IMR-90 (cell line): ENCODE measurements at regions not wholly inside any gene's neighbourhood (a gene's known extent, or its start where the extent isn't known, plus 50 kb on each side); places are given as distances from the start of the nearest gene placed in this dataset.

Source experiments
- ATAC-seq: fragments of 200-7000 bp; cut with Tn5 transposase; 2 replicates; pipeline ENCODE4 v1.9.1; 2020; ENCODE audit warnings: low read depth, mild to moderate bottlenecking, moderate library complexity
- BruUV-seq: library from RNA; stranded (reverse); fragments of 400-500 nt; replicated peaks from 2 replicates; lab custom pipeline; 2021; lab: Mats Ljungman, UMichigan
- CTCF ChIA-PET: fragments of 300-600 bp; formaldehyde crosslinking; extraction: SDS; loops from one replicate; lab custom pipeline; 2021; ENCODE audit warnings: antibody characterized with exemption; lab: Yijun Ruan, JAX
- POLR2A ChIA-PET: fragments of 300-600 bp; sonication (Branson Sonifier 250); formaldehyde crosslinking; loops from one replicate; lab custom pipeline; 2022; ENCODE audit warnings: antibody characterized with exemption; ENCODE audit not compliant: unreplicated experiment; lab: Charles Lee
- DNase-seq: peaks from one replicate; pipeline ENCODE4 v3.0.0; 2013
- H2AFZ ChIP-seq: replicated peaks from 2 replicates; pipeline ENCODE3; 2013; ENCODE audit warnings: low read length, mild to moderate bottlenecking; ENCODE audit not compliant: poor library complexity
- H2AK5ac ChIP-seq: 2 replicates; pipeline ENCODE4 v1.6.1; 2013; ENCODE audit warnings: low read depth, low read length, inconsistent platforms
- H2AK9ac ChIP-seq: replicated peaks from 2 replicates; pipeline ENCODE3; 2013; ENCODE audit warnings: mild to moderate bottlenecking, low read depth, low read length, moderate library complexity; ENCODE audit not compliant: poor library complexity
- H2BK120ac ChIP-seq: 2 replicates; pipeline ENCODE4 v1.6.1; 2013; ENCODE audit warnings: low read depth, low read length, inconsistent platforms
- H2BK15ac ChIP-seq: 3 replicates; pipeline ENCODE4 v1.6.1; 2013; ENCODE audit warnings: low read depth, low read length, inconsistent platforms
- H2BK20ac ChIP-seq: 2 replicates; pipeline ENCODE4 v1.6.1; 2013; ENCODE audit warnings: low read depth, mild to moderate bottlenecking, inconsistent platforms, low read length, moderate library complexity
- H2BK5ac ChIP-seq: 2 replicates; pipeline ENCODE4 v1.6.1; 2013; ENCODE audit warnings: mild to moderate bottlenecking, low read depth, low read length, inconsistent platforms; ENCODE audit not compliant: poor library complexity, severe bottlenecking
- H3K14ac ChIP-seq: replicated peaks from 2 replicates; pipeline ENCODE4 v1.6.1; 2013; ENCODE audit warnings: low read depth, low read length, inconsistent platforms
- H3K18ac ChIP-seq: 2 replicates; pipeline ENCODE4 v1.6.1; 2013; ENCODE audit warnings: low read depth, low read length, control low read depth
- H3K23ac ChIP-seq: 2 replicates; pipeline ENCODE4 v1.6.1; 2013; ENCODE audit warnings: low read depth, low read length, inconsistent platforms
- H3K27ac ChIP-seq: 2 replicates; pipeline ENCODE4 v1.5.1; 2013; ENCODE audit warnings: mild to moderate bottlenecking, control low read depth, low read length; ENCODE audit not compliant: insufficient read depth
- H3K27me3 ChIP-seq: 2 replicates; pipeline ENCODE4 v1.6.1; 2013; ENCODE audit warnings: low read length; ENCODE audit not compliant: control insufficient read depth, insufficient read depth
- H3K36me3 ChIP-seq: 2 replicates; pipeline ENCODE4 v1.6.1; 2013; ENCODE audit warnings: low read length, mixed read lengths; ENCODE audit not compliant: control insufficient read depth, insufficient read depth
- H3K4ac ChIP-seq: 2 replicates; pipeline ENCODE4 v1.6.1; 2013; ENCODE audit warnings: low read depth, low read length, inconsistent platforms
- H3K4me1 ChIP-seq: 2 replicates; pipeline ENCODE4 v1.6.1; 2013; ENCODE audit warnings: low read length, mixed read lengths; ENCODE audit not compliant: control insufficient read depth, insufficient read depth
- H3K4me2 ChIP-seq: 2 replicates; pipeline ENCODE4 v1.6.1; 2013; ENCODE audit warnings: low read depth, mild to moderate bottlenecking, control low read depth, low read length, moderate library complexity
- H3K4me3 ChIP-seq: 2 replicates; pipeline ENCODE4 v1.5.1; 2013; ENCODE audit warnings: low read depth, mild to moderate bottlenecking, control low read depth, low read length, moderate library complexity; ENCODE audit not compliant: insufficient read depth
- H3K56ac ChIP-seq: 2 replicates; pipeline ENCODE4 v1.6.1; 2013; ENCODE audit warnings: low read length, inconsistent platforms; ENCODE audit not compliant: insufficient read depth; ENCODE audit errors: extremely low read depth
- H3K79me1 ChIP-seq, 2 experiments: 2 replicates each; pipeline ENCODE4 v1.6.1; 2013; ENCODE audit warnings: low read length in 2 of 2, inconsistent platforms in 1 of 2, low read depth in 1 of 2
- H3K9ac ChIP-seq: 2 replicates; pipeline ENCODE4 v1.6.1; 2013; ENCODE audit warnings: low read depth, low read length, control low read depth
- H3K9me1 ChIP-seq: 2 replicates; pipeline ENCODE4 v1.6.1; 2013; ENCODE audit warnings: low read length, inconsistent platforms; ENCODE audit not compliant: insufficient read depth
- H3K9me3 ChIP-seq: 2 replicates; pipeline ENCODE4 v1.6.1; 2013; ENCODE audit warnings: low read length; ENCODE audit not compliant: control insufficient read depth, insufficient read depth
- H4K20me1 ChIP-seq: 2 replicates; pipeline ENCODE4 v1.6.1; 2013; ENCODE audit warnings: low read length, inconsistent platforms; ENCODE audit not compliant: insufficient read depth
- H4K5ac ChIP-seq: 2 replicates; pipeline ENCODE4 v1.6.1; 2013; ENCODE audit warnings: mild to moderate bottlenecking, low read depth, low read length, control low read depth
- H4K8ac ChIP-seq, 2 experiments: 2 replicates each; pipeline ENCODE4 v1.6.1; 2013; ENCODE audit warnings: low read depth in 2 of 2, low read length in 2 of 2, control low read depth in 1 of 2, inconsistent platforms in 1 of 2
- H4K91ac ChIP-seq: 2 replicates; pipeline ENCODE4 v1.6.1; 2013; ENCODE audit warnings: low read depth, low read length, inconsistent platforms; ENCODE audit not compliant: insufficient read depth
- BHLHE40 ChIP-seq: fragments of 150-350 bp; IDR thresholded peaks from 2 replicates; pipeline ENCODE4 v1.6.1; 2016; ENCODE audit warnings: mild to moderate bottlenecking, low read depth, low read length
- CEBPB ChIP-seq: IDR thresholded peaks from 2 replicates; pipeline ENCODE4 v1.6.1; 2012; ENCODE audit warnings: low read depth, low read length, improper control_type of control experiment
- CHD1 ChIP-seq: IDR thresholded peaks from 2 replicates; pipeline ENCODE4 v1.6.1; 2012; ENCODE audit warnings: low read depth, low read length, improper control_type of control experiment
- ELK1 ChIP-seq: fragments of 150-350 bp; IDR thresholded peaks from 2 replicates; pipeline ENCODE4 v1.6.1; 2016; ENCODE audit warnings: low read depth, mild to moderate bottlenecking, low read length, moderate library complexity, borderline replicate concordance
- FOS ChIP-seq: fragments of 150-350 bp; IDR thresholded peaks from 2 replicates; pipeline ENCODE4 v1.6.1; 2016; ENCODE audit warnings: low read depth, low read length
- MAZ ChIP-seq: IDR thresholded peaks from 2 replicates; pipeline ENCODE4 v1.6.1; 2012; ENCODE audit warnings: low read depth, mild to moderate bottlenecking, low read length, improper control_type of control experiment, moderate library complexity, borderline replicate concordance
- MXI1 ChIP-seq: IDR thresholded peaks from 2 replicates; pipeline ENCODE4 v1.6.1; 2012; ENCODE audit warnings: low read depth, mild to moderate bottlenecking, low read length, moderate library complexity, borderline replicate concordance
- POLR2A ChIP-seq: IDR thresholded peaks from 2 replicates; pipeline ENCODE4 v1.6.1; 2012; ENCODE audit warnings: mild to moderate bottlenecking, low read depth, low read length
- RAD21 ChIP-seq: IDR thresholded peaks from 2 replicates; pipeline ENCODE4 v1.6.1; 2012; ENCODE audit warnings: low read length, improper control_type of control experiment
- RFX5 ChIP-seq: IDR thresholded peaks from 2 replicates; pipeline ENCODE4 v1.8.0; 2012; ENCODE audit warnings: low read depth, mild to moderate bottlenecking, low read length, moderate library complexity
- SMC3 ChIP-seq: fragments of 150-350 bp; IDR thresholded peaks from 2 replicates; pipeline ENCODE4 v1.6.1; 2016; ENCODE audit warnings: low read depth, mild to moderate bottlenecking, antibody characterized with exemption, low read length, moderate library complexity
- WGBS, 2 experiments: methylation state at CpG; one replicate each; pipeline versions ENCODE4 v1.1.5 to v1.1.7; 2013; ENCODE audit warnings: missing lambda C conversion rate in 2 of 2; ENCODE audit not compliant: insufficient read length in 1 of 2; ENCODE audit errors: extremely low coverage in 2 of 2; 5-methylcytosine and 5-hydroxymethylcytosine counted together
- dilution Hi-C: fragments of 300-500 bp; cut with HindIII; formaldehyde crosslinking; loops from one replicate; pipeline ENCODE4 v1.14.3; 2018; ENCODE audit warnings: low sequenced_read_pairs; ENCODE audit not compliant: unreplicated experiment
- in situ Hi-C: fragments of 300-500 bp; cut with MboI; formaldehyde crosslinking; loops from 3 replicates; pipeline ENCODE4 v1.14.3; 2019; ENCODE audit warnings: low sequenced_read_pairs, inconsistent platforms, mixed read lengths
- intact Hi-C: fragments of 100-400 bp; cut with micrococcal nuclease; formaldehyde crosslinking; loops from 2 replicates; pipeline ENCODE4 v1.10.0; 2022
- TF ChIP-seq, protein P1 (sequence below): conservative IDR thresholded peaks from 2 replicates; pipeline ENCODE4 v1.5.1; 2012; ENCODE audit warnings: mild to moderate bottlenecking, low read depth, low read length, improper control_type of control experiment
- TF ChIP-seq, protein P2 (sequence below): fragments of 150-350 bp; IDR thresholded peaks from 2 replicates; pipeline ENCODE4 v1.6.1; 2017; ENCODE audit warnings: mild to moderate bottlenecking, antibody characterized with exemption, low read length, low read depth

- intact Hi-C loops = no loop called here
- no peak overlapping the region for H3K23ac ChIP-seq
- no peak overlapping the region for H4K91ac ChIP-seq
- H3K9ac ChIP-seq = no peak overlapping the region
- no peaks in the 10 kb centered on the region for H3K4me1 ChIP-seq
- H3K4me3 ChIP-seq = no peak overlapping the region
- no peak overlapping the region for H2AK5ac ChIP-seq
- WGBS, 2 experiments = 58% methylated on average over 2 of the region's 2 CpGs; no CpG with 5 or more reads in 1 of the 2 experiments
- H3K14ac ChIP-seq = no peak overlapping the region
- H4K20me1 ChIP-seq = no peaks in the 10 kb centered on the region
- ATAC-seq = no peak
- H2BK120ac ChIP-seq = no peak overlapping the region
- H2BK5ac ChIP-seq = no peak overlapping the region
- DNase-seq = no peak
- TF ChIP-seq CEBPB (no peak), MXI1 (no peak), SMC3 (no peak), ELK1 (no peak), POLR2A (no peak), RAD21 (no peak), RFX5 (no peak), MAZ (no peak), FOS (no peak), BHLHE40 (no peak), CHD1 (no peak)
- TF ChIP-seq, protein P1, sequence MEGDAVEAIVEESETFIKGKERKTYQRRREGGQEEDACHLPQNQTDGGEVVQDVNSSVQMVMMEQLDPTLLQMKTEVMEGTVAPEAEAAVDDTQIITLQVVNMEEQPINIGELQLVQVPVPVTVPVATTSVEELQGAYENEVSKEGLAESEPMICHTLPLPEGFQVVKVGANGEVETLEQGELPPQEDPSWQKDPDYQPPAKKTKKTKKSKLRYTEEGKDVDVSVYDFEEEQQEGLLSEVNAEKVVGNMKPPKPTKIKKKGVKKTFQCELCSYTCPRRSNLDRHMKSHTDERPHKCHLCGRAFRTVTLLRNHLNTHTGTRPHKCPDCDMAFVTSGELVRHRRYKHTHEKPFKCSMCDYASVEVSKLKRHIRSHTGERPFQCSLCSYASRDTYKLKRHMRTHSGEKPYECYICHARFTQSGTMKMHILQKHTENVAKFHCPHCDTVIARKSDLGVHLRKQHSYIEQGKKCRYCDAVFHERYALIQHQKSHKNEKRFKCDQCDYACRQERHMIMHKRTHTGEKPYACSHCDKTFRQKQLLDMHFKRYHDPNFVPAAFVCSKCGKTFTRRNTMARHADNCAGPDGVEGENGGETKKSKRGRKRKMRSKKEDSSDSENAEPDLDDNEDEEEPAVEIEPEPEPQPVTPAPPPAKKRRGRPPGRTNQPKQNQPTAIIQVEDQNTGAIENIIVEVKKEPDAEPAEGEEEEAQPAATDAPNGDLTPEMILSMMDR = no peak
- TF ChIP-seq, protein P2, sequence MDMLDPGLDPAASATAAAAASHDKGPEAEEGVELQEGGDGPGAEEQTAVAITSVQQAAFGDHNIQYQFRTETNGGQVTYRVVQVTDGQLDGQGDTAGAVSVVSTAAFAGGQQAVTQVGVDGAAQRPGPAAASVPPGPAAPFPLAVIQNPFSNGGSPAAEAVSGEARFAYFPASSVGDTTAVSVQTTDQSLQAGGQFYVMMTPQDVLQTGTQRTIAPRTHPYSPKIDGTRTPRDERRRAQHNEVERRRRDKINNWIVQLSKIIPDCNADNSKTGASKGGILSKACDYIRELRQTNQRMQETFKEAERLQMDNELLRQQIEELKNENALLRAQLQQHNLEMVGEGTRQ = no peak
- dilution Hi-C loops = no loop called here
- H3K9me3 ChIP-seq = no peaks in the 10 kb centered on the region
- no peak overlapping the region for H2AFZ ChIP-seq
- no peaks in the 10 kb centered on the region for H3K27me3 ChIP-seq
- H3K18ac ChIP-seq = no peak overlapping the region
- no peaks in the 10 kb centered on the region for H3K9me1 ChIP-seq
- H3K27ac ChIP-seq = no peak overlapping the region
- no peak overlapping the region for H3K4ac ChIP-seq
- no peak overlapping the region for H2BK20ac ChIP-seq
- H4K5ac ChIP-seq = no peak overlapping the region
- no peaks in the 10 kb centered on the region for H3K36me3 ChIP-seq
- CTCF ChIA-PET = interaction anchor here (2.1 kb wide), 1 partner anchor 10 kb away, joined by 6 read pairs; no protein-coding TSS in a partner anchor
- H3K4me2 ChIP-seq = no peak overlapping the region
- BruUV-seq = no TSS peak
- POLR2A ChIA-PET = no interaction called here
- H3K79me1 ChIP-seq = no peaks in the 10 kb centered on the region
- in situ Hi-C loops = no loop called here
- H3K56ac ChIP-seq = no peak overlapping the region
- no peak overlapping the region for H2AK9ac ChIP-seq
- H2BK15ac ChIP-seq = no peak overlapping the region
- H4K8ac ChIP-seq = no peak overlapping the region
Measured at GRCh38 chr4:81903212-81903611, 431.5 kb upstream of the RASGEF1B start.
